Fibroblast of lung (primary cell): ENCODE measurements at regions not wholly inside any gene's neighbourhood (a gene's known extent, or its start where the extent isn't known, plus 50 kb on each side); places are given as distances from the start of the nearest gene placed in this dataset.

Source experiments
- DNase-seq, 2 donors: peaks; one replicate each; pipeline versions ENCODE4 v3.0.0 to v3.0.0-alpha.2; 2010; ENCODE audit warnings: low read depth in 2 of 2
- H2AFZ ChIP-seq: 2 replicates; pipeline ENCODE4 v1.5.1; 2012; ENCODE audit warnings: low read length, control low read depth, inconsistent platforms
- H3K27ac ChIP-seq: 2 replicates; pipeline ENCODE4 v1.5.1; 2011; ENCODE audit warnings: low read length, control low read depth; ENCODE audit not compliant: insufficient read depth
- H3K27me3 ChIP-seq: 2 replicates; pipeline ENCODE4 v1.5.1; 2011; ENCODE audit warnings: mild to moderate bottlenecking, low read length; ENCODE audit not compliant: control insufficient read depth, insufficient read depth
- H3K36me3 ChIP-seq: 2 replicates; pipeline ENCODE4 v1.5.1; 2011; ENCODE audit warnings: low read length; ENCODE audit not compliant: control insufficient read depth, insufficient read depth
- H3K4me1 ChIP-seq: 2 replicates; pipeline ENCODE4 v1.5.1; 2011; ENCODE audit warnings: low read length; ENCODE audit not compliant: control insufficient read depth, insufficient read depth; ENCODE audit errors: extremely low read depth
- H3K4me2 ChIP-seq: 2 replicates; pipeline ENCODE4 v1.5.1; 2011; ENCODE audit warnings: low read length, control low read depth; ENCODE audit not compliant: insufficient read depth; ENCODE audit errors: extremely low read depth
- H3K4me3 ChIP-seq, 4 experiments: fragments of 200-600 bp in 1 of 4; sonication (generic) in 1 of 4; replicated peaks in 1 of 4; 2 replicates each; pipeline ENCODE4 v1.5.1; 2011 to 2016; ENCODE audit warnings: low read length in 4 of 4, low read depth in 3 of 4, mild to moderate bottlenecking in 3 of 4, control low read depth in 2 of 4, inconsistent platforms in 1 of 4, mixed read lengths in 1 of 4; ENCODE audit not compliant: insufficient read depth in 1 of 4; ENCODE audit errors: control extremely low read depth in 1 of 4
- H3K79me2 ChIP-seq: 2 replicates; pipeline ENCODE4 v1.5.1; 2012; ENCODE audit warnings: mild to moderate bottlenecking, low read length, inconsistent platforms; ENCODE audit not compliant: control insufficient read depth, insufficient read depth
- H3K9ac ChIP-seq: 2 replicates; pipeline ENCODE4 v1.5.1; 2011; ENCODE audit warnings: mild to moderate bottlenecking, low read length, control low read depth; ENCODE audit not compliant: insufficient read depth
- H3K9me3 ChIP-seq: 2 replicates; pipeline ENCODE4 v1.5.1; 2012; ENCODE audit warnings: low read depth, low read length; ENCODE audit not compliant: control insufficient read depth, insufficient read depth
- H4K20me1 ChIP-seq: 2 replicates; pipeline ENCODE4 v1.5.1; 2011; ENCODE audit warnings: low read length; ENCODE audit not compliant: control insufficient read depth, insufficient read depth; ENCODE audit errors: extremely low read depth
- EZH2 ChIP-seq: IDR thresholded peaks from 2 replicates; pipeline ENCODE4 v1.5.1; 2012; ENCODE audit warnings: low read length, control low read depth, mild to moderate bottlenecking; ENCODE audit errors: missing control alignments
- TF ChIP-seq, protein P1 (sequence below), 2 donors: IDR thresholded peaks in 1 of 2; conservative IDR thresholded peaks in 1 of 2; 1 replicate in 1 of 2; 2 replicates in 1 of 2; pipeline ENCODE4 v1.5.1; 2011 to 2012; ENCODE audit warnings: low read length in 2 of 2, control low read depth in 1 of 2, inconsistent platforms in 1 of 2, low read depth in 1 of 2, mild to moderate bottlenecking in 1 of 2

- Histone ChIP-seq H3K79me2 (no peaks in the 10 kb centered on the region), H3K27me3 (no peaks in the 10 kb centered on the region), H3K36me3 (no peaks in the 10 kb centered on the region), H3K4me3 (no peak overlapping the region), H3K9me3 (no peaks in the 10 kb centered on the region), H3K9ac (no peak overlapping the region), H3K4me1 (no peaks in the 10 kb centered on the region), H3K27ac (no peak overlapping the region), H3K4me2 (no peak overlapping the region), H2AFZ (no peak overlapping the region), H4K20me1 (no peaks in the 10 kb centered on the region)
- TF ChIP-seq, protein P1, sequence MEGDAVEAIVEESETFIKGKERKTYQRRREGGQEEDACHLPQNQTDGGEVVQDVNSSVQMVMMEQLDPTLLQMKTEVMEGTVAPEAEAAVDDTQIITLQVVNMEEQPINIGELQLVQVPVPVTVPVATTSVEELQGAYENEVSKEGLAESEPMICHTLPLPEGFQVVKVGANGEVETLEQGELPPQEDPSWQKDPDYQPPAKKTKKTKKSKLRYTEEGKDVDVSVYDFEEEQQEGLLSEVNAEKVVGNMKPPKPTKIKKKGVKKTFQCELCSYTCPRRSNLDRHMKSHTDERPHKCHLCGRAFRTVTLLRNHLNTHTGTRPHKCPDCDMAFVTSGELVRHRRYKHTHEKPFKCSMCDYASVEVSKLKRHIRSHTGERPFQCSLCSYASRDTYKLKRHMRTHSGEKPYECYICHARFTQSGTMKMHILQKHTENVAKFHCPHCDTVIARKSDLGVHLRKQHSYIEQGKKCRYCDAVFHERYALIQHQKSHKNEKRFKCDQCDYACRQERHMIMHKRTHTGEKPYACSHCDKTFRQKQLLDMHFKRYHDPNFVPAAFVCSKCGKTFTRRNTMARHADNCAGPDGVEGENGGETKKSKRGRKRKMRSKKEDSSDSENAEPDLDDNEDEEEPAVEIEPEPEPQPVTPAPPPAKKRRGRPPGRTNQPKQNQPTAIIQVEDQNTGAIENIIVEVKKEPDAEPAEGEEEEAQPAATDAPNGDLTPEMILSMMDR (conservative IDR thresholded peaks at IDR 0.05 in 1 of 2, IDR thresholded peaks at IDR 0.05 in 1 of 2; ENCODE audit: low read depth in 1 of 2, low read length in 2 of 2): no peak
- no peak for TF ChIP-seq EZH2
- DNase-seq: peak in 1 of 2 donors; percentile 16
Observed at GRCh38 chr1:82086739-82087138, 286.0 kb downstream of the ADGRL2 start.

- no peaks in the 10 kb centered on the region for H3K79me2 ChIP-seq
- H3K9me3 ChIP-seq: no peaks in the 10 kb centered on the region
- no peak overlapping the region for H3K9ac ChIP-seq
- no peak overlapping the region for H3K4me2 ChIP-seq
- no peaks in the 10 kb centered on the region for H3K36me3 ChIP-seq
- H4K20me1 ChIP-seq: no peaks in the 10 kb centered on the region
- no peak overlapping the region for H3K4me3 ChIP-seq
- no peak overlapping the region for H2AFZ ChIP-seq
- no peak for DNase-seq
- TF ChIP-seq, protein P1 (conservative IDR thresholded peaks at IDR 0.05 in 1 of 2, IDR thresholded peaks at IDR 0.05 in 1 of 2; ENCODE audit: low read depth in 1 of 2, low read length in 2 of 2): no peak
- no peak for TF ChIP-seq EZH2
- H3K4me1 ChIP-seq: no peaks in the 10 kb centered on the region
- H3K27ac ChIP-seq: no peak overlapping the region
- H3K27me3 ChIP-seq: no peaks in the 10 kb centered on the region
Observed at GRCh38 chr1:82079607-82080006, 278.9 kb downstream of the ADGRL2 start.

DNA sequence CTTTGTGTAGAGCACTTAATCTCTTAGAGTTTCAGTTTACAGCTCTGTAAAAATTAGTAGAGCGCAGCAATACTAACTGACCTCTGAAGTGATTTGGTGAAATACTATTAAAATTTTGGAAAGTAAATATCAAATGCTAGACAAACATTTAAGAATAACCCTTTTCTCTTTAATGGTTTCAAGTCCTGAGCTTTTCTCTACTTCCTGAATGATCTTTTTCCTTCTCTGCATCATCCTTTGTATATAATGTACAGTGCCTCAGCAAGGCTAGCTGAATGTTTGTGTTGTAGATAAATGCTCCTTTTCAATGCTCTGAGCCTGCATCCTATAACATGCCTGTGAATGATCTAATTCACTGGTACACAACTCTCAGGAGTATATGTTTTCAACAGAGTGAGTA lies 272.9 kb downstream of the ADGRL2 start:
- Histone ChIP-seq H3K4me2 (no peak overlapping the region), H4K20me1 (no peaks in the 10 kb centered on the region), H3K9ac (no peak overlapping the region), H3K9me3 (no peaks in the 10 kb centered on the region), H3K27me3 (no peaks in the 10 kb centered on the region), H3K4me1 (no peaks in the 10 kb centered on the region), H3K36me3 (no peaks in the 10 kb centered on the region), H2AFZ (no peak overlapping the region), H3K79me2 (no peaks in the 10 kb centered on the region), H3K27ac (no peak overlapping the region), H3K4me3 (no peak overlapping the region)
- no peak for DNase-seq
- no peak for TF ChIP-seq EZH2
- TF ChIP-seq, protein P1 (conservative IDR thresholded peaks at IDR 0.05 in 1 of 2, IDR thresholded peaks at IDR 0.05 in 1 of 2; ENCODE audit: low read depth in 1 of 2, low read length in 2 of 2): no peak
